Vagina (tissue), 2 donors: ENCODE measurements at regions not wholly inside any gene's neighbourhood (a gene's known extent, or its start where the extent isn't known, plus 50 kb on each side); places are given as distances from the start of the nearest gene placed in this dataset.

Experiments
- POLR2A ChIP-seq, 2 donors: fragments of 450-650 bp; IDR thresholded peaks; one replicate each; pipeline ENCODE4 v1.6.1; 2017; ENCODE audit warnings: antibody characterized with exemption in 2 of 2, mild to moderate bottlenecking in 2 of 2, moderate library complexity in 2 of 2
- TF ChIP-seq, protein P1 (sequence below), 3 experiments: fragments of 450-650 bp in 2 of 3; fragments of 200-600 bp in 1 of 3; sonication (generic) in 1 of 3; IDR thresholded peaks; one replicate each; pipeline ENCODE4 v1.5.1; 2017 to 2019; ENCODE audit warnings: antibody characterized with exemption in 3 of 3, mild to moderate bottlenecking in 2 of 3, moderate library complexity in 2 of 3

GRCh38 chr1:80751204-80751603, 1049.5 kb upstream of the ADGRL2 start:
- no peak for TF ChIP-seq POLR2A (IDR thresholded peaks at IDR 0.05)
- TF ChIP-seq, protein P1, sequence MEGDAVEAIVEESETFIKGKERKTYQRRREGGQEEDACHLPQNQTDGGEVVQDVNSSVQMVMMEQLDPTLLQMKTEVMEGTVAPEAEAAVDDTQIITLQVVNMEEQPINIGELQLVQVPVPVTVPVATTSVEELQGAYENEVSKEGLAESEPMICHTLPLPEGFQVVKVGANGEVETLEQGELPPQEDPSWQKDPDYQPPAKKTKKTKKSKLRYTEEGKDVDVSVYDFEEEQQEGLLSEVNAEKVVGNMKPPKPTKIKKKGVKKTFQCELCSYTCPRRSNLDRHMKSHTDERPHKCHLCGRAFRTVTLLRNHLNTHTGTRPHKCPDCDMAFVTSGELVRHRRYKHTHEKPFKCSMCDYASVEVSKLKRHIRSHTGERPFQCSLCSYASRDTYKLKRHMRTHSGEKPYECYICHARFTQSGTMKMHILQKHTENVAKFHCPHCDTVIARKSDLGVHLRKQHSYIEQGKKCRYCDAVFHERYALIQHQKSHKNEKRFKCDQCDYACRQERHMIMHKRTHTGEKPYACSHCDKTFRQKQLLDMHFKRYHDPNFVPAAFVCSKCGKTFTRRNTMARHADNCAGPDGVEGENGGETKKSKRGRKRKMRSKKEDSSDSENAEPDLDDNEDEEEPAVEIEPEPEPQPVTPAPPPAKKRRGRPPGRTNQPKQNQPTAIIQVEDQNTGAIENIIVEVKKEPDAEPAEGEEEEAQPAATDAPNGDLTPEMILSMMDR (IDR thresholded peaks at IDR 0.05) = no peak
